ENCODE measurements at regions not wholly inside any gene's neighbourhood (a gene's known extent, or its start where the extent isn't known, plus 50 kb on each side); places are given as distances from the start of the nearest gene placed in this dataset.

GRCh38 chrX:137171626-137172025 is 137.8 kb upstream of the GPR101 start:
- no TSS peak for BruUV-seq (replicated peaks)
- Histone ChIP-seq H3K9ac (ENCODE audit: control insufficient read depth, insufficient read depth, low read length) (no peak overlapping the region), H3K4me3 (no peak overlapping the region), H3K4me2 (ENCODE audit: control insufficient read depth, insufficient read depth) (no peak overlapping the region), H2AFZ (ENCODE audit: control insufficient read depth, low read depth, low read length) (no peak overlapping the region), H3K27ac (ENCODE audit: control insufficient read depth, insufficient read depth) (no peak overlapping the region), H4K20me1 (ENCODE audit: control insufficient read depth, insufficient read depth) (no peaks in the 10 kb centered on the region), H3K27me3 (replicated peaks in 1 of 2; ENCODE audit: control insufficient read depth in 2 of 2, insufficient read depth in 2 of 2, low read length in 1 of 2) (no peaks in the 10 kb centered on the region), H3K9me3 (replicated peaks; ENCODE audit: control insufficient read depth, insufficient read depth, low read length) (no peaks in the 10 kb centered on the region), H3K36me3 (ENCODE audit: control insufficient read depth in 2 of 2, insufficient read depth in 2 of 2, low read length in 1 of 2) (no peaks in the 10 kb centered on the region), H3K4me1 (ENCODE audit: control insufficient read depth, insufficient read depth, low read length) (no peaks in the 10 kb centered on the region), H3K79me2 (ENCODE audit: control insufficient read depth, insufficient read depth, low read length) (no peaks in the 10 kb centered on the region)
- 7% methylated on average over 1 of the region's 1 CpG for WGBS (ENCODE audit: insufficient coverage, insufficient replicate concordance, low lambda C conversion rate, missing lambda C conversion rate)
- CTCF ChIA-PET = no interaction called here
- POLR2A ChIA-PET = no interaction called here
- in situ Hi-C loops (cut with MboI) (no loop called here), intact Hi-C loops (cut with micrococcal nuclease; ENCODE audit: unreplicated experiment) (no loop called here)
- FAIRE-seq (no peak), DNase-seq (ENCODE audit: low read depth, low spot score) (no peak), ATAC-seq (no peak)
- SMC1A ChIA-PET (ENCODE audit: uncharacterized antibody, unreplicated experiment) = interaction anchor here (0.7 kb wide), 1 partner anchor 16 kb away, joined by 3 read pairs; no protein-coding TSS in a partner anchor
- TF ChIP-seq LARP7 (IDR thresholded peaks at IDR 0.05) = no peak
- TF ChIP-seq NFIC (IDR thresholded peaks at IDR 0.05; ENCODE audit: low read depth, low read length) = no peak
- RAD21 ChIA-PET (ENCODE audit: unreplicated experiment) = interaction anchor here (0.6 kb wide), 1 partner anchor 21 kb away, joined by 3 read pairs; no protein-coding TSS in a partner anchor

- POLR2A ChIA-PET = no interaction called here
- Histone ChIP-seq H3K27me3 (replicated peaks in 1 of 2; ENCODE audit: control insufficient read depth in 2 of 2, insufficient read depth in 2 of 2, low read length in 1 of 2) (no peaks in the 10 kb centered on the region), H4K20me1 (ENCODE audit: control insufficient read depth, insufficient read depth) (no peaks in the 10 kb centered on the region), H3K4me2 (ENCODE audit: control insufficient read depth, insufficient read depth) (no peak overlapping the region), H3K4me3 (no peak overlapping the region), H2AFZ (ENCODE audit: control insufficient read depth, low read depth, low read length) (no peak overlapping the region), H3K9ac (ENCODE audit: control insufficient read depth, insufficient read depth, low read length) (no peak overlapping the region), H3K27ac (ENCODE audit: control insufficient read depth, insufficient read depth) (no peak overlapping the region), H3K79me2 (ENCODE audit: control insufficient read depth, insufficient read depth, low read length) (no peaks in the 10 kb centered on the region), H3K9me3 (replicated peaks; ENCODE audit: control insufficient read depth, insufficient read depth, low read length) (no peaks in the 10 kb centered on the region), H3K36me3 (ENCODE audit: control insufficient read depth in 2 of 2, insufficient read depth in 2 of 2, low read length in 1 of 2) (no peaks in the 10 kb centered on the region), H3K4me1 (ENCODE audit: control insufficient read depth, insufficient read depth, low read length) (no peaks in the 10 kb centered on the region)
- SMC1A ChIA-PET (ENCODE audit: uncharacterized antibody, unreplicated experiment) = interaction anchor here (0.6 to 1.4 kb wide), 4 partner anchors 9 to 29 kb away, joined by 3 to 8 read pairs (median 4); no protein-coding TSS in a partner anchor
- intact Hi-C loops (cut with micrococcal nuclease; ENCODE audit: unreplicated experiment) (no loop called here), in situ Hi-C loops (cut with MboI) (no loop called here)
- no peak for DNase-seq (ENCODE audit: low read depth, low spot score)
- TF ChIP-seq RAD21 (IDR thresholded peaks at IDR 0.05; ENCODE audit: insufficient read depth, low read depth, low read length) (peak; percentile 28; the same call in 1 of the 2 replicates), PKNOX1 (IDR thresholded peaks at IDR 0.05) (no peak), CTCF (IDR thresholded peaks at IDR 0.05 in 2 of 3, conservative IDR thresholded peaks at IDR 0.05 in 1 of 3; ENCODE audit: control insufficient read depth in 2 of 3, extremely low read depth in 1 of 3, insufficient read depth in 1 of 3, low read depth in 3 of 3, low read length in 3 of 3) (peak; percentile 28 to 59 (median 45); a peak in 5 of 6 replicates)
- RAD21 ChIA-PET (ENCODE audit: unreplicated experiment) = interaction anchor here (1.0 kb wide), 1 partner anchor 27 kb away, joined by 3 read pairs; no protein-coding TSS in a partner anchor
- FAIRE-seq = no peak
- 0 out of 3 replicates have a peak, but pooled peaks have one; percentile 40 for ATAC-seq
- no TSS peak for BruUV-seq (replicated peaks)
- CTCF ChIA-PET = interaction anchor here (0.6 to 2.8 kb wide), 7 partner anchors 11 to 919 kb away, joined by 3 to 18 read pairs (median 4); no protein-coding TSS in a partner anchor
- WGBS (ENCODE audit: insufficient coverage, insufficient replicate concordance, low lambda C conversion rate, missing lambda C conversion rate) = 3% methylated on average over 2 of the region's 2 CpGs
Measured at GRCh38 chrX:137166591-137166990, 132.8 kb upstream of the GPR101 start.
